GM18520 (cell line): ENCODE measurements at regions not wholly inside any gene's neighbourhood (a gene's known extent, or its start where the extent isn't known, plus 50 kb on each side); places are given as distances from the start of the nearest gene placed in this dataset.
"Not testable (repeated sequence)": the region's sequence is repeated elsewhere in the genome, so short reads cannot be mapped to it uniquely, and the experiment has no call there.

ENCODE experiments used
- ATAC-seq: cut with Tn5 transposase; IDR thresholded peaks from one replicate; pipeline ENCODE4 v1.9.1; 2021; ENCODE audit not compliant: unreplicated experiment

DNA sequence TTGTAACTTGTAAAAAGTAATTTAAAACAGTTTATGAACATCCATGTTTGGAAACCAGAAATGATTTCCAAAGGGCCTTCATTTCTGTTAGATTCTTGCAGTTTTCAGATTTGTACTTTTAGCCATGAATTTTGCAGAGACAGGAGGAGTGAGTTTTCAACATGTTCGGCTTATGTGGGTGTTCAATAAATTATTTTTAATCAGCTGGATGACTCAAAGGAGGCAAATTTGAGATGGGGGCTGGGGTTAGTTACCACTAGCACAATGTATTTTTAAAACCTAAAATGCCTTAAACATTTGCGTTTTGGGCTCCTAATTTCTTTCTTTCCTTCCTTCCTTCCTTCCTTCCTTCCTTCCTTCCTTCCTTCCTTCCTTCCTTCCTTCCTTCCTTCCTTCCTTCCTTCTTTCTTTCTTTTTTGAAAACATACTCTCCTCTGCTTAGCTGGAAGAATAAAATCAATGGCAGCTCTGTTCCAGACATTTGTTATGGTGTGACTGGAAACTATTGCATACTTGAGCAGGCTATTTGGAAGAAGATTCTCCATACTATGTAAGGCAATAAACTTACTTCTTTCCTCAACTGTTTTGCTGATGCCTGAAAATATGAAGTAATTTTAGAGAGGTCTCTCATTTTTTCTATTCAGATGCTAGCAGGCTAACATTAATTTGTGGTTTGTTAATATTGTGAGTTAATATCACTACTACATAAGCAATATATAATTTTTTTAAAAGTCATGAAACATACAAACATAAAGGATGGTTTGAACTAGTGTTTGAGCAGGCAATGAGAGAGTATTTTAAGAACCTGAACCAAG, 394.4 kb downstream of the NYAP2 start:
- no peak for ATAC-seq

DNA sequence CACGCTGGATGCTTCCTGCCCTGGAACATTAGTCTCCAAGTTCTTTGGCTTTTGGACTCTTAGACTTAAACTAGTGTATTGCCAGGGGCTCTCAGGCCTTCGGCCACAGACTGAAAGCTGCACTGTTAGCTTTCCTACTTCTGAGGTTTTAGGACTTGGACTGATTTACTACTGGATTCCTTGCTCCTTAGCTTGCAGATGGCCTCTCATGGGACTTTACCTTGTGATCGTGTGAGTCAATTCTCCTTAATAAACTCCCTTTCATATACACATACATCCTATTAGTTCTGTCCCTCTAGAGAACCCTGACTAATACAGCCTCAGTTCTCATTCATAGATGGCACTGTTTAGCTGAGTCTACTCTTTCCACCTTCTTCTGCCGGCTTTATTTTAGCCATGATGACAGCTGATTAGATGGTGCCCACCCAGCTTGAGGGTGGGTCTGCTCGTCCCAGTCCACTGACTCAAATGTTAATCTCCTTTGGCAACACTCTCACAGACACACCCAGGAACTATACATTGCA, 389.1 kb downstream of the NYAP2 start:
- no peak for ATAC-seq

DNA sequence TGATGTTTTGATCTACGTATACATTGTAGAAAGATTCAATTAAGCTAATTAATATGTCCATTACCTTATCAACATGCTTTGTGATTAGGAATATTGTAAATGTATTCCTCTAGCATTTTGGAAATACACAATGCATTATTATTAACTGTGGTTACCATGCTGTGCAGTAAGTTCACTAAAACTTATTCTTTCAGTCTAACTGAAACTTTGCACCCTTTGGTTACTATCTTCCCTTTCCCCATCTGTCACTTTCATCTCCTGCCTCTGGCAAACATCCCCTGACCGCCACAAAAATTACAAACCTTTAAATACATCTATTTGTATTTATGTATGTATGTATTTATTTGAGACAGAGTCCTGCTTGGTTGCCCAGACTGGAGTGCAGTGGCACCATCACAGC, 388.0 kb downstream of the NYAP2 start:
- no peak for ATAC-seq

DNA sequence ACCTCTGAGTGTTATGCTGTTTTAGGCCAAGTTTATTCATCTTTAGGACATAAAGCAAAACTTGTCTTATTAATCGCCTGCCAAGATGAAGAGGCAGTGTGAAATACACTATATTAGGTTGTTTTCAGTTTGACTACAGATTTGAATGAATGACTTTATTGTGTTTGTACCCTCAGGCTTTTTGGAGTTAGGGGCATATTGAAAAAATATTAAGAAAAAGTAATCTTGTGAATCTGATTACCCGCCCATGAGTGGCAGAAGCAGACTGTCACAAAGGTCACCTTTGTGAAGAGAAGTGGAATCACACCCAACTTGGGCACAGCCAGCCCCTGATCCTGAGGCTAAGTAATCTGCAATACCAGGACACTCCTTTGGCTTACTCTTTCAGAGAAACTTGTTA, 382.5 kb downstream of the NYAP2 start:
- ATAC-seq: no peak

DNA sequence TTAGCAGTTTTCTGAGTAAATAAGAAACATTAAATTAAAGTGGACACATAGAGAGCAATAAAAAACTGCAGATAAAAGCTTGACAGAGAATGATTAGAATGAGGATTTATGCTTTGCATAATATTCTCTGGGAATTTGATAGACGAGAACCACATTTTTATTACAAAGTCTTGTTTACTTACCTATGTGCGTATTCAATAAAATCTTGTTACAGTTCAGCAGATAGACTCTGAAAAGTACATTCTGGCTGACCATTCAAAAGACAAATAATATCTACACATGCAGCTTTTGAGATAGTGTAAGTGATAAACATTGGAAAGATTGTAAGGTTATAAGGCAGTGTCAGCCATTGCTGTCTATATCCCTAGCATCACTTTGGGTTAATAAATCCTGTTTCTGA, 381.6 kb downstream of the NYAP2 start:
- no peak for ATAC-seq

DNA sequence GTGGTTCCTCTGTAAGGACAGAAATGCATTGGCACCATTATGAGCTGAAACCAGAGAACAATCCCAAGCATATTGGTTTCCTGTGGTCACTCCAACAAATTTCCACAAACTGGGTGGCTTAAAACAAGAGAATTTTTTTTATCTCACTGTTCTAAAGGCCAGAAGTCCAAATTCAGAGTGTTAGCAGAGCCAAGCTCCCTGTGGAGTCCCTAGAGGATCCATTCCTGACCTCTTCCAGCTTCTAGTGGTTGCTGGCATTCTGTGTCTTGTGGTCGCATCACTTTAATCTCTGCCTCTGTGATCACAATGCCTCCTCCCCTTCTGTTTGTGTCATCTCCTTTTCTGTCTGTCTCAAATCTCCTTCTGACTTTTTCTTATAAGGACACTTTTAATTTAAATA, 380.3 kb downstream of the NYAP2 start:
- no peak for ATAC-seq

DNA sequence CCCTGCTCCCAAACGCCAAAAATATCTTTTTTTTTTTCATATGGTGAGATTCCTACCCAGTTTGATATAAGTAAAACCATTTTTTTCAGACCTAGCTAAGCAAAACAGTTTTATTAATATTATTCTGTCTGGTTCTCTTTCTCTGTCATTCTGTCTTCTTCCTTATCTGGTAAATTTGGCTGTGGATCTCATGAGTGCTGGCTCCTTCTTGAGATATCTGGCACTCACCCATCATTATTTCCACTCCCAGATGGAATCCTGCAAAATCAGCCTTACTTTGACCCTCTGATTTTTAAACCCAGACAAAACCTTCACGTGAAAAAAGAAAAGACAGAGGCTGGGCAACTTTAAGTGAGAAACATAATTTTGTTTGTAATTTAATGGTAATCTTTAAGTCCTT, 373.6 kb downstream of the NYAP2 start:
- ATAC-seq: no peak

DNA sequence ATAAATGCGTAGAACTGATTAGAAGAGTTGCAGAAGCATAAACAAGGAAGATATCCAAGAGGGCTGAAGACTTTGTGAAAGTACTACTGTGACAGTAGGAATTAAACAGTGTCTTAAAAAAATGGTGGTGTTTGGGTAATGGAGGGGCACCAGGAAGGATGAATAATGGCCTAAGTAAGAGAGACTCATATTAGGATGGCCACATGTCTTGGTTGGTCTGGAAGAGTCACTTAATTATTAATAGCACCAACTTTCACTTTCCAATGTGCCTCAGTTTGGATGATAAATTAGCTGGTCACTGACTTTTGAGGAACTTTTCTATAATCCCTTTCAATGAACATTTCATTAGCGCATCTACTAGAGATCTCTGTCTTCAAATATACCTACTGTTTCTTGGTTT, 372.2 kb downstream of the NYAP2 start:
- ATAC-seq: no peak

DNA sequence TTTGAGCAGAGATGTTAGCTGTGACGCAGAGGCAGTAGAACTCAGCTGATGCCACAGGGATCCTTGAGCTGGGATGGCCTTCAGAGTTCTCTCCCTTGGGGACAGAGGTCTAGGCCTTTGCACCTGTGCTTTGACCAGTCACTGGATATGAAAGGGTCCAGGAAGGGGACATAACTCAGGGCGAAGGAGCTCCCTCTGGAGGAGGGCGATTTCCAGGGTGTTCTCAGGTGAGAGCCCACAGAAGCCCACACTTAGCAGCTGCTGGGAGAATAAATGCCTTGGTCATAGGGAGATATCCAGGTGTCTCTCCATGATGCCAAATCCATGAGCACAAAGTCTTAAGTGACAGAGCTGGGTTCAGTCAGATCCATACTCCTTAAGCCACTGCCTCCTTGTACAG, 369.2 kb downstream of the NYAP2 start:
- no peak for ATAC-seq

DNA sequence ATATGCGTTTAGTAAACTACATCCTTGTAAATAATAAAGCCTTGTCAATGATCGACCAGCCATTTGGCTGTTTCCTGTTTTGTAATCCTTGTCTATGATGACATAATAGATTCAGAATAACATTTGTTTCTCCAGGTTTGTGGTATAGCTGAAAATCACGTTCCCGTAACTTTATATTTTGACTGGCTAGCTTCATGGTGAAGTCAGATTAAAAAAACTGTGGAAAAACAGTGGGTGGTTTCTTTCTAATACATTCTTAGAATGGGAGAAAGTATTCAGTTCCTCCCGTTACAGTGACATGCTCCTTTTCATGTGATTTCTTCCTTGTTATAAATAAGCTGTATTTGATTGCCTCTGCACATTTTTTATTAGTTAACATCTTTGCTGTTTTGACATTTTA, 366.9 kb downstream of the NYAP2 start:
- no peak for ATAC-seq

DNA sequence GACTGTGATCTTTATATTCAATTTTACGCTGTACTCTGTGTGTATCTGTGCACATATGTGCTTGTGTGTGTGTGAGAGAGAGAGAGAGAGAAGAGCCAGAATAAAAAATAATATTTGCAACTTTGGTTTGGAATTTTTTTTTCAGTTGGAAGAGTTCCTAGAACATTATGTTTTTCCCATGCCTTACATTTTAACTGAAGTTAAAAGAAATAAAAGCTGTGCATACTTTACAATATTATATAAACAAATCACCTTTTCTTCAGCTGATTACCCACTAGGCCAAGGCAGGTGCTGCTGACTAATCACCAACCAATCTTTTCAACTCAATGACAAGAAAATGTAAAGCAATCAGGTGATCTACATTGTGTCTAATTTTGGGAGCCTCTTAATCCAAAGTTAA, 366.3 kb downstream of the NYAP2 start:
- ATAC-seq: no peak

DNA sequence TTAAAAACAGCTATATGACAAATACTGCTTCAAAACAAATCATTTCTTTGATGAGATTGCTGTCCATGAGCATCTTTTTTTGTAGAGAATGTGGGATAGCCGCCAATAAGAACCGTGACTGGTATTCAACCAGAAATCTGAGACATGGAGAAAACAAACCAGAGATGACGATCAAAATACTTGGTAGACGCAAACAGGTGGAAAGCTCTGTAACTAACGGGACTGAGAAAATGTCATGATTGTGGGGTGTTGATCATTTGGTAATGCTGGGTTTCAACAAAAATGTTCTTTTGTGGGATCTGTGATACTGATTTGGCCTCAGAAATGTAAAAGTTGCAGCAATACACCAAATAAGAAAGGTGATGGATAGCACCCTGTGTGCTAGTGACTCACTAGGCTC, 364.8 kb downstream of the NYAP2 start:
- no peak for ATAC-seq

DNA sequence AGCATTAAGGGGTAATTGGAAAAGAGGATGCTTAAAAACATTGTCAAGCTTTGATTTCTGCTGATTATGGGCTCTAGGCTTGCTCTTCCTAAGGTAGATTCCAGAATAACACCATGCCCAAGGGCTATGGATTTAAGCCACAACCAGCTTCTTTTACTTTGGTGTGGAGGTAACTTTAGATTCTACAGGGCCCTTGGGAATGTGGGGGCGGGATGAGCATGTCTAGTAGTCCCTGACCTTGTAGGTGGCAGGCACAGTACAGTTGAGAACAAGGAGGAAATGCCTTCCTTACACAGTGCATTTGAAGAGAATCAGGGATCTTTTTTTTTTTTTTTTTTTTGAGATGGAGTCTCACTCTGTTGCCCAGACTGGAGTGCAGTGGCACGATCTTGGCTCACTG, 364.2 kb downstream of the NYAP2 start:
- no peak for ATAC-seq

DNA sequence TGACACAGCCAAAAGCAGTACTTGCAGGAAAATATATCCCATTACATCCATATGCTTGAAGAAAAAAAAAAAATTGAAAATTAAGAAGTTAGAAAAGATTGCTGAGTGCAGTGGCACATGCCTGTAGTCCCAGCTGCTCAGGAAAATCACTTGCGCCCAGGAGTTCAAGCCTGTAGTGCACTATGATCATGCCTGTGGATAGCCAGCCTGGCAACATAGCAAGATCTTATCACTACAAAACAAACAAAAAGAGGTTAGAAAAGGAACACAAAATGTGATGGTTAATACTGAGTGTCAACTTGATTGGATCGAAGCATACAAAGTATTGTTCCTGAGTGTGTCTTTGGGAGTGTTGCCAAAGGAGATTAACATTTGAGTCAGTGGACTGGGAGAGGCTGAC, 361.9 kb downstream of the NYAP2 start:
- no peak for ATAC-seq

DNA sequence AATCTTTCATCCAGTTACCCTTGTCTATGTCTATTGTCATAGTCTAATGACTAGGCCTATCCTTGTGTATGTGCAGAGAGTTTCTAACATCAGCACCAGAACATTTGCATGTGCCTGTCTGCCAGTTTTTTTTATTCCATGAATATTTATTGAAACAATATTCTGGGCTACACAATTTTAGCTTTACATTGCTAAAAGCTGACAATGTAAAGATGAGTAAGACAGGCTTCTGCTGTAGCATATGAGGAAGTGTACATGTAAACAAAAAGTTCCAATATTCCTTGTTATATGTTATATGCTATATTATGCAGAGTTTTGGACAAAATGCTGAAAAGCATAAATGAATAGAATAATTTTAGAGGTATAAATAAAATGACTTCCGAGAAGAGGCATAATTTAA, 357.7 kb downstream of the NYAP2 start:
- no peak for ATAC-seq

DNA sequence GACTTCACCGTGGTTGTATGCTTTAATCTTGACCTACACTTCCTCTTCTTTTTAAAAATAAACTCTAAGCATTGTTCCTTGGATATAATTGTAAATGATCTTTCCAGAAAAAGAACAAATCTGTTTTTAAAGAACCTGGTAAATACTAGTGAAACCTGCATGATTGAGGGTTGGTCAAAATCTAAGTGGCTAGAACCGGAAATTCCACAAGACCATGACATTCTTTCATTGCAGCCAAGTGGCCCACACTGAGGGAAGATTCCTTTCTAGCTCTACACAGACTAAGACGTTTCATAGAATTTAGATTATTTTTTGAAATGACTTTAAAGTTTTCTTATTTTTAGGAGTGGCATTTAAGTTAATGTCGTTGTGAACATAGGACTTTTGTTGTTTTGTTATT, 356.7 kb downstream of the NYAP2 start:
- no peak for ATAC-seq

DNA sequence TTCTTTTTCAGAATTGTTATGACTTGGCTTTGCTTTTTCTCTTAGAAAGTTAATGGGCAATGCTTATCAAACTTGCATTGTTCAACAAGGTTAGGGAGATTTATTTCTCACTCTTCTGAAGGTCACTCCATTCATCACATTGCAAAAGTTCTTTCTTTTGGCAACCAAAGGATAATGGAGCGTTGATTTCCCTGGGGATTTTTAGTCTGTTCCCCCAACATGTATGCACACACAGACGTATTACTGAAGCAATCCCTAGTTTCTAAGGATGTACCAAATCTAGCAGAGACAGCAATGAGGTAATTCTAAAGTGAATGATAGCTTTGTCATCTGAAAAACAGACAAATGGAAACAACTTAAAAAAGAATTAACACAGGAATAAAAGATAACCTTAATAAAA, 349.1 kb downstream of the NYAP2 start:
- no peak for ATAC-seq

DNA sequence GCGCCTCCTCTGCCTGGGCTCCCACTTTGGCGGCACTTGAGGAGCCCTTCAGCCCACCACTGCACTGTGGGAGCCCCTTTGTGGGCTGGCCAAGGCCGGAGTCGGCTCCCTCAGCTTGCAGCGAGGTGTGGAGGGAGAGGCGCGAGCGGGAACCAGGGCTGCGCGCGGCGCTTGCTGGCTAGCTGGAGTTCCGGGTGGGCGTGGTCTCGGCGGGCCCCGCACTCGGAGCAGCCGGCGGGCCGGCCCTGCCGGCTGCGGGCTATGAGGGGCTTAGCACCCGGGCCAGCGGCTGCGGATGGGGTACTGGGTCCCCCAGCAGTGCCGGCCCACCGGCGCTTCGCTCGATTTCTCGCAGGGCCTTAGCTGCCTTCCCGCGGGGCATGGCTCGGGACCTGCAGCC, 344.5 kb downstream of the NYAP2 start:
- not testable (repeated sequence) for ATAC-seq

DNA sequence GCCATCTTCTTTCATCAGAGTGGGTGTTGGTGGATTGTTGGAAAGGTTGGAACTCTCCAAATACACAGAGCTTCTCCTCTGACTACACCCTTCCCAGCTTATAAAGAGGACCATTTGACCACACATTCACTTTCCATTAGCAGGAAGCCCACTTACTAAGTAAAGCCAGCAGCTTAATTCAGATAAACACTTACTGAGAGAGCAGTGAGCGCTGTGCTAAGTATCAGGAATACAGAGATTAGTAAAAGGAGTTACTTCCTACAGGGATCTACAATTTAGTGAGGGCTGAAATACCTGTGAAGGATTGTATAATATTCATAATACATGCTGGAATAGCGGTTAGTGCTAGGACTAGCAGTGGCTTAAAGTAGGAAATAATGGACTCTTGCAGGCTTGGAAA, 343.0 kb downstream of the NYAP2 start:
- no peak for ATAC-seq

DNA sequence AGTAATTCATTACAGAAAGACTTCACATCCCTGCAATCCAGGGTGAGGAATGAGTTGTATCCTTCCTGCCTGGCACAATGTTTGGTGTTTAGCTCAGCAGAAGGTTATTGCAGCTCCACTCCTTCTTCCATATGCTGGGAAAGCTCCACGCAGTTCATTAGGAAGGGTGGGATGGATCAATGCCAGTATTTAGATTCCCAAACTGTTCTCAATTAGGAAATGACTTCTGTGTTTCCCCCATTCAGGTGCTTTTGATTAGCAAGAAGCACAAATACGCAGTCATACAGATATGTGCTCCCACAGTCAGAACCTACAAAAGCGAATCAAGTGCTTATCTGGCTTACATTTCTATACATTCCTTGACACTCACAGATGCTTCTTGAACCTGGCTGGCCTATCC, 340.6 kb downstream of the NYAP2 start:
- ATAC-seq: no peak

DNA sequence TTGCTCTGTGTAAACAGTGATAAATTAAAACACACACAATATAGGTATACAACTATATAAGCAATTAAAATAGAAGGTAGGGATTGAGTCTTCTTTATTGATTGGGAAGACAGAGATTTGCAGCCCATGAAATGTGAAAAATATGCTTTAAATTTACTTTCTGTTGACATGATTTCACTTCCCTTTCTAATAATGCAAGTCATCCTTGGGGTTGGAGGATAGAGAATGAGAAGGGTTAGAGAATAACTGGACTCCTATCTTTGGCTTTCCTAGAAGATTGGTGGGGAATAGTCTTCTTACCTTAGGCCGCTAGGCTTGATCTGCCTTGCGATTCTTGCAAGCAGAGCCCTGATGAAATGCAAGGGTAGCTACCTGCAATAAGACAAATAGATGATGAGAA, 339.8 kb downstream of the NYAP2 start:
- ATAC-seq: no peak

DNA sequence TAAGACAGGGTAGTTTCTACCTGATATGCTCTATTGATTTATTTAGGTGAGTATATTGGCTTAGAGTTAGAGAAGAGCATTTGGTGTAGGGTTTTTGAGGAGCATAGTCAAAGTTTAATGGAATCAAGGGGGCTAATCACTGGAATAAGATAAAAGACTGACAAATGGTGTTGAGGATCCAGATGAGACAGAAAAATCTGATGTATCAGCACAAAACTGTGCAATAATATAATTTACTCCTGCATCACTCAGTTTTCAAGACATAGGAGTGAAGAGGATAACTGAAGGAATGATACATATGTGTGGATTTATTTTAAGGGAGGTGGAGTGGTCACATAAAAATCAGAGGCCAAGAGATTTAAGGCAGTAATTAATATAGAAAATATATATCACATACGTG, 339.2 kb downstream of the NYAP2 start:
- no peak for ATAC-seq

DNA sequence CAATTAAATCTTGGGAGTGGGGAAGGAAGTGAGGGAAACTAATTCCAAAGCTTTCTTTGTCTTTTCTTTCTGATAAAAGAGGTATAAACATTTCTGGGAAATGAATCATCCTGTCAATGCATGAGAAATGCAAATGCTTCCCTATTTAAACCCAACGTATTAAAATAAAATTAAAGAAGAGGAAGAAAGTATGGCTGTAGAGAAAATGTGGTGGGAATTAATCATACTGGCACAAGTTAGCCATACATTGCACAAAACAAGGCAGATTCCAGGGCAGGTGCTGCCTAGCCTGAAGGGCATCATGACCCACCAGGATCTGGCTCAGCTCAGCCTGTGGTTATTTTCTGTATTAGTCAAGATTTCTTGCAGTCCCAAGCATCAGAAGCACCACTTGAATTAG, 338.0 kb downstream of the NYAP2 start:
- ATAC-seq: no peak
